Osteoblast (primary cell): ENCODE measurements at regions not wholly inside any gene's neighbourhood (a gene's known extent, or its start where the extent isn't known, plus 50 kb on each side); places are given as distances from the start of the nearest gene placed in this dataset.

Experiments used
- DNase-seq: peaks from one replicate; pipeline ENCODE4 v3.0.0; 2011; ENCODE audit warnings: low spot score, mixed read lengths; ENCODE audit not compliant: insufficient read length; ENCODE audit errors: missing footprints
- H2AFZ ChIP-seq: 2 replicates; pipeline ENCODE4 v1.6.0; 2011; ENCODE audit warnings: mild to moderate bottlenecking, low read length
- H3K27ac ChIP-seq: 2 replicates; pipeline ENCODE4 v1.5.1; 2011; ENCODE audit warnings: mild to moderate bottlenecking, low read depth, low read length, moderate library complexity
- H3K27me3 ChIP-seq: 2 replicates; pipeline ENCODE4 v1.6.0; 2012; ENCODE audit warnings: mild to moderate bottlenecking, control low read depth, inconsistent platforms, low read length, moderate library complexity; ENCODE audit not compliant: insufficient read depth
- H3K36me3 ChIP-seq: 2 replicates; pipeline ENCODE4 v1.5.1; 2011; ENCODE audit warnings: mild to moderate bottlenecking, low read length, control low read depth, moderate library complexity; ENCODE audit not compliant: insufficient read depth
- H3K4me1 ChIP-seq: 2 replicates; pipeline ENCODE4 v1.5.1; 2011; ENCODE audit warnings: mild to moderate bottlenecking, low read length, control low read depth, moderate library complexity; ENCODE audit not compliant: insufficient read depth
- H3K4me2 ChIP-seq: 2 replicates; pipeline ENCODE4 v1.6.0; 2011; ENCODE audit warnings: mild to moderate bottlenecking, low read length; ENCODE audit not compliant: insufficient read depth
- H3K4me3 ChIP-seq: fragments of 200-600 bp; sonication (generic); 3 replicates; pipeline ENCODE4 v1.5.1; 2012; ENCODE audit warnings: mild to moderate bottlenecking, low read length, inconsistent platforms; ENCODE audit not compliant: insufficient read depth
- H3K79me2 ChIP-seq: 2 replicates; pipeline ENCODE4 v1.6.0; 2012; ENCODE audit warnings: mild to moderate bottlenecking, low read length, control low read depth, inconsistent platforms; ENCODE audit not compliant: insufficient read depth
- H3K9me3 ChIP-seq: 2 replicates; pipeline ENCODE4 v1.5.1; 2011; ENCODE audit warnings: low read depth, low read length, control low read depth
- H4K20me1 ChIP-seq: 2 replicates; pipeline ENCODE4 v1.6.0; 2012; ENCODE audit warnings: mild to moderate bottlenecking, low read length, control low read depth; ENCODE audit not compliant: insufficient read depth
- CTCF ChIP-seq: IDR thresholded peaks from 2 replicates; pipeline ENCODE4 v1.5.1; 2011; ENCODE audit warnings: mild to moderate bottlenecking, low read depth, low read length, moderate library complexity; ENCODE audit errors: extremely low read depth

- no peaks in the 10 kb centered on the region for H3K36me3 ChIP-seq
- H3K79me2 ChIP-seq, result no peaks in the 10 kb centered on the region
- H3K4me2 ChIP-seq, result no peak overlapping the region
- no peak overlapping the region for H3K4me3 ChIP-seq
- H3K27ac ChIP-seq, result no peak overlapping the region
- H3K4me1 ChIP-seq, result peaks cover 16% of the 10 kb centered on the region
- DNase-seq, result no peak
- no peak overlapping the region for H2AFZ ChIP-seq
- H4K20me1 ChIP-seq, result no peaks in the 10 kb centered on the region
- H3K27me3 ChIP-seq, result no peaks in the 10 kb centered on the region
- no peak for TF ChIP-seq CTCF
- H3K9me3 ChIP-seq, result peaks cover 2% of the 10 kb centered on the region
Observed at GRCh38 chr20:23267909-23268308, 82.7 kb upstream of the NXT1 start.

- H3K9me3 ChIP-seq, result peaks cover 2% of the 10 kb centered on the region
Observed at GRCh38 chr20:23266530-23267398, 83.8 kb upstream of the NXT1 start.

GRCh38 chr20:23265226-23265625, 85.4 kb upstream of the NXT1 start:
- Histone ChIP-seq H3K27ac (no peak overlapping the region), H3K4me3 (no peak overlapping the region), H3K27me3 (no peaks in the 10 kb centered on the region), H3K79me2 (no peaks in the 10 kb centered on the region), H3K36me3 (no peaks in the 10 kb centered on the region), H3K4me2 (no peak overlapping the region), H3K4me1 (peaks cover 8% of the 10 kb centered on the region), H2AFZ (no peak overlapping the region), H3K9me3 (peaks cover 2% of the 10 kb centered on the region), H4K20me1 (no peaks in the 10 kb centered on the region)
- DNase-seq, result no peak
- TF ChIP-seq CTCF, result no peak

More at GRCh38 chr20:23266530-23267398, 83.8 kb upstream of the NXT1 start:
- peaks cover 16% of the 10 kb centered on the region for H3K4me1 ChIP-seq
- no peak for TF ChIP-seq CTCF
- no peaks in the 10 kb centered on the region for H3K79me2 ChIP-seq
- no peaks in the 10 kb centered on the region for H4K20me1 ChIP-seq
- H3K36me3 ChIP-seq, result no peaks in the 10 kb centered on the region
- no peak overlapping the region for H3K4me3 ChIP-seq
- H3K4me2 ChIP-seq, result no peak overlapping the region
- no peaks in the 10 kb centered on the region for H3K27me3 ChIP-seq
- no peak overlapping the region for H3K27ac ChIP-seq
- H2AFZ ChIP-seq, result no peak overlapping the region
- DNase-seq, result no peak

GRCh38 chr20:23264545-23264944, 86.0 kb upstream of the NXT1 start:
- no peak overlapping the region for H2AFZ ChIP-seq
- H3K4me2 ChIP-seq, result no peak overlapping the region
- no peak overlapping the region for H3K4me3 ChIP-seq
- no peaks in the 10 kb centered on the region for H3K36me3 ChIP-seq
- no peak for DNase-seq
- H3K9me3 ChIP-seq, result peaks cover 2% of the 10 kb centered on the region
- TF ChIP-seq CTCF, result no peak
- H3K4me1 ChIP-seq, result peaks cover 1% of the 10 kb centered on the region
- H3K27me3 ChIP-seq, result no peaks in the 10 kb centered on the region
- H3K27ac ChIP-seq, result no peak overlapping the region
- no peaks in the 10 kb centered on the region for H4K20me1 ChIP-seq
- no peaks in the 10 kb centered on the region for H3K79me2 ChIP-seq
